HUES64 (cell line): ENCODE measurements at regions not wholly inside any gene's neighbourhood (a gene's known extent, or its start where the extent isn't known, plus 50 kb on each side); places are given as distances from the start of the nearest gene placed in this dataset.
"Not testable (repeated sequence)": the region's sequence is repeated elsewhere in the genome, so short reads cannot be mapped to it uniquely, and the experiment has no call there.

Experiments used
- H3K27ac ChIP-seq: 2 replicates; pipeline ENCODE4 v1.7.0; 2013; ENCODE audit warnings: low read depth, low read length, inconsistent platforms
- H3K27me3 ChIP-seq: 2 replicates; pipeline ENCODE4 v1.6.1; 2013; ENCODE audit warnings: mild to moderate bottlenecking, low read length; ENCODE audit not compliant: insufficient read depth
- H3K36me3 ChIP-seq: 2 replicates; pipeline ENCODE4 v1.6.1; 2013; ENCODE audit warnings: mild to moderate bottlenecking, low read length; ENCODE audit not compliant: insufficient read depth
- H3K4me1 ChIP-seq: 2 replicates; pipeline ENCODE4 v1.6.1; 2013; ENCODE audit warnings: mild to moderate bottlenecking, low read length, moderate library complexity; ENCODE audit not compliant: insufficient read depth
- H3K4me3 ChIP-seq: 2 replicates; pipeline ENCODE4 v1.5.1; 2013; ENCODE audit warnings: mild to moderate bottlenecking, low read length, moderate library complexity
- H3K9ac ChIP-seq: 2 replicates; pipeline ENCODE4 v1.6.1; 2013; ENCODE audit warnings: mild to moderate bottlenecking, low read depth, low read length
- H3K9me3 ChIP-seq: 2 replicates; pipeline ENCODE4 v1.6.1; 2013; ENCODE audit warnings: low read depth, low read length; ENCODE audit not compliant: insufficient read depth
- WGBS: fragments of 150-250, 120-280 bp; methylation state at CpG from one replicate; pipeline ENCODE4 v1.1.7; 2013; ENCODE audit warnings: missing lambda C conversion rate; 5-methylcytosine and 5-hydroxymethylcytosine counted together

DNA sequence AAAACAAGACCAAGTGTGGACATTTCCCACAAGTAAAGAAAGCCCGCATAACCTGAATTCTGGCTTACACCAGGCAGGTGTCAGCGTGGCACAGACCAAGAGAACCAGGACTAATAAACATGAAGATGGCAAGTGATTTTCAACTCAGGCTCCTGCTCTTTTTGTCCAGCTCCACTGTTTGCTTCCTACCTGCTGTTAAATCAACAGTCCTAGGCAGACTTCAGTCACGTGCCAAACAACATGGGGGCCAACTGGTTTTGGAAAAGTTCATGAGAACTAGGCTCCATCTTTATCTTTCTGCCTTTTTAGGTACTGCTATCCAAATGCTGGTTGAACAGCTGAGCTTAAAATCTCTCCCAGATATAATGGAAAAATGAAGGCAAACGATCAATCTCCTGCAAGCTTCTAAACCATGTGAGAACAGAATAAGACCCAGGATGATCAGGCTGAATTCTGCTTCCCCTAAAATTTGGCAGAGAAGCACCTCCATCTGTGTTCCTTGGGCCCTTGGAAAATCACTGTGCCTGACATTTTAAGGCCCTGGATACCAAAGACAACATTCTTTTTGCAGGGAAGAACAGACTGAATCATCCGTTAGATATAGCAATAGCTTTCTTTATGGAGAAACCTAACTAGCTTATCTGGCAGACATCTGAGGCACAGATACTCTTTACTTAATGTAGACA lies 215.6 kb upstream of the USP15 start:
- Histone ChIP-seq H3K9me3 (peaks cover 3% of the 10 kb centered on the region; the same call in 1 of the 2 replicates), H3K36me3 (no peaks in the 10 kb centered on the region), H3K27ac (no peak overlapping the region), H3K4me3 (no peak overlapping the region), H3K4me1 (no peaks in the 10 kb centered on the region), H3K27me3 (no peaks in the 10 kb centered on the region), H3K9ac (no peak overlapping the region)
- 85% methylated on average over 5 of the region's 5 CpGs for WGBS

DNA sequence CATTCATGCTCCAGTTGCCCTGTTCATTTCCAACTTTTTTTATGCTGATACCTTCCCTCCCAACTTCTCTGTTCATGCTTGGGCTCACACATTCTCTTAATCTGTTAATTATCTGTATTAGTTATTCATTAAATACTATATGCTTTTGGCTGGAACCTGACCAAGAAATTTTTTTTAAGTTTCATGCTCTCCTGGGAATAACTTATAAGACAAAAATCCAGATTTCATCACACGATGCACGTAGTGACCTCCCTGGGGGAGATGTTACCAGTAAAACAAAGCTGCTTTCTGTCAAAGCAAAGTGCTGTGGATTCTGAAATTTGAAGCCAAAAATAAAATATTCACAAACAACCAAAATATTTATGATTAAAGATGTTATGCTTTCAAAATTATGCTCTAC lies 215.0 kb upstream of the USP15 start:
- Histone ChIP-seq H3K36me3 (no peaks in the 10 kb centered on the region), H3K9me3 (peaks cover 3% of the 10 kb centered on the region; the same call in 1 of the 2 replicates), H3K9ac (no peak overlapping the region), H3K27ac (no peak overlapping the region), H3K4me1 (no peaks in the 10 kb centered on the region), H3K4me3 (no peak overlapping the region), H3K27me3 (no peaks in the 10 kb centered on the region)
- WGBS, result 96% methylated on average over 2 of the region's 2 CpGs

DNA sequence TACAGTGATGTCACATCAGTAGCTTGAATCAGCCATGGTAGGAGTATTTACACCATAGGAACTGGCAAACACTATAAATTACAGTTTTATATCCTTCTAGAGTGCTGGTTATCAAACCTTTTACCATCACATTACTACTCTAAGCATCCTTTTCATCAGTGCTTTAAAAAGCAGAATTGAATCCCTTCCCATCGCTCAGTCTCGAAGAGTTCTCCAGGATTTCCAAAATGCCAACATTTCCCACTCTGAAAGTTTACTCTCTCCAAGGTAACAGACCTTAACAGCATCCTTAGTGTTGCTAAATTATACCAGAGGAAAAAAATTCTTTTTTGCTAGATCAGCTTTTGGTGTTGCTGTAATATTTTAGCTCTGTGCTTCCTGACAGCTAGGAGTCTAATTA lies 209.4 kb upstream of the USP15 start:
- Histone ChIP-seq H3K27me3 (no peaks in the 10 kb centered on the region), H3K27ac (no peak overlapping the region), H3K36me3 (no peaks in the 10 kb centered on the region), H3K4me1 (no peaks in the 10 kb centered on the region), H3K4me3 (no peak overlapping the region), H3K9ac (no peak overlapping the region), H3K9me3 (no peaks in the 10 kb centered on the region)
- WGBS, result 94% methylated on average over 2 of the region's 2 CpGs

DNA sequence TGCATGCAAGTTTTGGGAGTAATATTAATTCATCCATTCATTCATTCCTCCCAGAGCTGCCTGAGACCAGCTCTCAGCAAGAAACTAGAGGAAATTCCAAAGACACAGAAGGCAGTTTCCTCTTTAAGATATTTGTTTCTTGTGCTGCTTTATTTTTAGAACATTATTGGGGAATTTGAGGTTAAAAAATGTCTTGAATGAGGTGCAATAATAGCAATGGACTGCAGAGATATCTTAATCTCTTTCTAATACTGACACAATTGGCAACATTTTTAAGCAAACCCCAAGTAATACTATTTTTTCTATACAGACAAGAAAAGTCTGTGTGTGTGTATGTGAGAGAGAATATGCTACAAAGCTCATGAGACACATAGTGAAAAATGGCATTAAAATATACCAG lies 190.2 kb upstream of the USP15 start:
- Histone ChIP-seq H3K36me3 (no peaks in the 10 kb centered on the region), H3K4me1 (peaks cover 5% of the 10 kb centered on the region), H3K27ac (no peak overlapping the region), H3K9me3 (no peaks in the 10 kb centered on the region), H3K4me3 (no peak overlapping the region), H3K27me3 (no peaks in the 10 kb centered on the region), H3K9ac (no peak overlapping the region)

DNA sequence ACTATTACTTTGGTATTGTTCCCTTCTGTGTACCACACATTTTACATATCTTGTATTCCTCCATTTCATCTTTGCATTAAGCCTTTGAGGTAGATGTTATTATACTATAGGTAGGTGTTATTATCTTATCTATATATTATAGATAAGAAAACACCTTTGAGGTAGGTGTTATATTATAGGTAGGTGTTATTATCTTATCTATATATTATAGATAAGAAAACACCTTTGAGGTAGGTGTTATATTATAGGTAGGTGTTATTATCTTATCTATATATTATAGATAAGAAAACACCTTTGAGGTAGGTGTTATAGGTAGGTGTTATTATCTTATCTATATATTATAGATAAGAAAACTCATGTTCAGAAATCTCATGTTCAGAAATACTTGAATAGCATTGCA lies 187.0 kb upstream of the USP15 start:
- H3K4me3 ChIP-seq, H3K27ac ChIP-seq, H3K27me3 ChIP-seq, H3K36me3 ChIP-seq, H3K9ac ChIP-seq, H3K9me3 ChIP-seq: not testable (repeated sequence)
- peaks cover 12% of the 10 kb centered on the region for H3K4me1 ChIP-seq

GRCh38 chr12:62075870-62076269 lies 184.3 kb upstream of the USP15 start:
- Histone ChIP-seq H3K36me3 (no peaks in the 10 kb centered on the region), H3K9me3 (no peaks in the 10 kb centered on the region), H3K4me3 (no peak overlapping the region), H3K27me3 (no peaks in the 10 kb centered on the region), H3K9ac (no peak overlapping the region), H3K27ac (no peak overlapping the region), H3K4me1 (peaks cover 9% of the 10 kb centered on the region; the same call in 1 of the 2 replicates)
- WGBS, result 100% methylated on average over 1 of the region's 1 CpG

- Histone ChIP-seq H3K27me3 (no peaks in the 10 kb centered on the region), H3K27ac (no peak overlapping the region; the same call in 1 of the 2 replicates), H3K9me3 (no peaks in the 10 kb centered on the region), H3K36me3 (no peaks in the 10 kb centered on the region), H3K9ac (no peak overlapping the region), H3K4me3 (no peak overlapping the region), H3K4me1 (peaks cover 9% of the 10 kb centered on the region; the same call in 1 of the 2 replicates)
- 58% methylated on average over 5 of the region's 6 CpGs for WGBS
Measured at GRCh38 chr12:62078020-62078419, 182.2 kb upstream of the USP15 start.

GRCh38 chr12:62082448-62082847 lies 177.8 kb upstream of the USP15 start:
- Histone ChIP-seq H3K9ac (no peak overlapping the region), H3K36me3 (no peaks in the 10 kb centered on the region), H3K4me1 (peaks cover 9% of the 10 kb centered on the region; the same call in 1 of the 2 replicates), H3K27me3 (no peaks in the 10 kb centered on the region), H3K4me3 (no peak overlapping the region), H3K27ac (no peak overlapping the region), H3K9me3 (peaks cover 5% of the 10 kb centered on the region; the same call in 1 of the 2 replicates)
- WGBS, result 97% methylated on average over 1 of the region's 1 CpG

DNA sequence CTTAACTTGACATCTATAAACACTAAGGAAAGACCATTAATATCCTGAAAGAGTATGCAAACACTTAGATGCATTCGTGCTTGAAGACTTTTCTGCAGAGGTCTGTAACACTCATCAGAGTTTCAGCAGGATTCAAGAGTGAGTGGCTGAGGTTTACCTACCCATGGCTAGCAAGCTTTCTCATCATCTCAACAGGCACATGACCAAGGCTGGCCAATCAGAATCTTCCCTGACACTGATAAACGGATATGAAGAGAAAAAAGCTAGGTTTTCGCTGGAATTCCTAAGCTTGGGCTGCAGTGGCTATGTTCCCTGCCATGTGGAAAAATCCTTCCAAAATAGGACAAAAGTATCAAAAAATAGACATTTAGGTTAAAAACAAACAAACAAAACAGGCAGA lies 162.1 kb upstream of the USP15 start:
- Histone ChIP-seq H3K36me3 (no peaks in the 10 kb centered on the region), H3K4me3 (no peak overlapping the region), H3K9me3 (no peaks in the 10 kb centered on the region), H3K9ac (no peak overlapping the region), H3K27me3 (no peaks in the 10 kb centered on the region), H3K27ac (no peak overlapping the region), H3K4me1 (peaks cover 3% of the 10 kb centered on the region; the same call in 1 of the 2 replicates)
- WGBS, result 92% methylated on average over 3 of the region's 3 CpGs

- Histone ChIP-seq H3K9me3 (no peaks in the 10 kb centered on the region), H3K27me3 (no peaks in the 10 kb centered on the region), H3K4me3 (no peak overlapping the region), H3K4me1 (peaks cover 41% of the 10 kb centered on the region), H3K9ac (no peak overlapping the region), H3K27ac (no peak overlapping the region), H3K36me3 (no peaks in the 10 kb centered on the region)
Measured at GRCh38 chr12:62103748-62104147, 156.5 kb upstream of the USP15 start.

DNA sequence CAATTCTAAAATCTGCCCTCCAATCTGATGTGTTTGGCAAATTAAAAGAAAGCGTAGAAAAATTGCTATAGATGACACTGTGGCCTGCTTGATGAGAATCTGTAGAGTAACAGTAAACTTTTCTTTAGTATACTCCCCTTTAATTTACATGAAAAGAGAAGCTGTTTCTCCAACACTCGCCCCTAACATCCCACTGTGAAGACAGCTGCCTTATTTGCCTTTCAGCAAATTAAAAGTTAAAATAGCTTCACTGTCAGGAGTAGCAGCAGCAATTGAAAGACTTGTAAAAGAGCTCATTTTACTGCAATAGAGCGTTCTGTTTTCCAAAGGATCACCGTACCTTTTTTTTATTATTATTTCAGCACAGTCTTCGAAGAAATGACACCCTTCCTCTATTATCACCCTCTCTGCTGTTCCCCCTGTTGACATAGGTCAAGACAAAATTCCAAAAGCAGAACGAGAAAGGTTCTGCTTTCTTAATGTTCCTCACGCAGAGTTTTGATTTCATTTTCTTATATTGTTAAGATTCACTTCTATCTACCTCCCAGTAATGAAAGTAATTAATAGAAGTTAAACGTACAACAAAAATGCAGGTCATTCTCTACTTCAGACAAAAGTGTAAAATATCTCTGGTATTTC lies 153.5 kb upstream of the USP15 start:
- H3K4me3 ChIP-seq, result peak overlapping the region; percentile 42

More for the DNA sequence above, 153.5 kb upstream of the USP15 start:
- Histone ChIP-seq H3K27ac (peak overlapping the region; percentile 84; the same call in 1 of the 2 replicates), H3K9ac (no peak overlapping the region), H3K36me3 (no peaks in the 10 kb centered on the region), H3K9me3 (no peaks in the 10 kb centered on the region), H3K27me3 (no peaks in the 10 kb centered on the region), H3K4me1 (peaks cover 41% of the 10 kb centered on the region)
- WGBS, result 3% methylated on average over 5 of the region's 8 CpGs
